Stimulated activated memory B cell treated with anti-CD40 and anti-IgM and Interleukin-4, amounts not matched to agents 10 μg/mL and 1 μg/mL and 100 μg/mL, for 72 hours (primary cell): ENCODE measurements at regions not wholly inside any gene's neighbourhood (a gene's known extent, or its start where the extent isn't known, plus 50 kb on each side); places are given as distances from the start of the nearest gene placed in this dataset.
"Not testable (repeated sequence)": the region's sequence is repeated elsewhere in the genome, so short reads cannot be mapped to it uniquely, and the experiment has no call there.

ENCODE experiments used
- ATAC-seq: fragments of 150-1000 bp; cut with Tn5 transposase; 2 replicates; pipeline ENCODE4 v1.10.0; 2021
- H3K27ac Mint-ChIP-seq: one replicate; pipeline ENCODE4 v1.8.0; 2022; ENCODE audit warnings: mild to moderate bottlenecking, mixed read lengths
- H3K27me3 Mint-ChIP-seq: one replicate; pipeline ENCODE4 v1.8.0; 2022; ENCODE audit warnings: mixed read lengths
- H3K36me3 Mint-ChIP-seq: one replicate; pipeline ENCODE4 v1.8.0; 2022; ENCODE audit warnings: mixed read lengths
- H3K4me1 Mint-ChIP-seq: one replicate; pipeline ENCODE4 v1.8.0; 2022; ENCODE audit warnings: mixed read lengths
- H3K4me3 Mint-ChIP-seq: one replicate; pipeline ENCODE4 v1.8.0; 2022; ENCODE audit warnings: mild to moderate bottlenecking, moderate library complexity, mixed read lengths
- H3K9me3 Mint-ChIP-seq: one replicate; pipeline ENCODE4 v1.8.0; 2022; ENCODE audit warnings: mixed read lengths

GRCh38 chr6:73929405-73929804 lies 233.4 kb downstream of the CD109 start:
- ATAC-seq = peak; percentile 24
- Mint-ChIP-seq H3K27me3 (no peaks in the 10 kb centered on the region), H3K4me1 (no peaks in the 10 kb centered on the region), H3K4me3 (no peak overlapping the region), H3K9me3 (peaks cover 19% of the 10 kb centered on the region), H3K27ac (no peak overlapping the region), H3K36me3 (no peaks in the 10 kb centered on the region)

- no peaks in the 10 kb centered on the region for H3K4me1 Mint-ChIP-seq
- H3K4me3 Mint-ChIP-seq = no peak overlapping the region
- peaks cover 19% of the 10 kb centered on the region for H3K9me3 Mint-ChIP-seq
- H3K36me3 Mint-ChIP-seq = no peaks in the 10 kb centered on the region
- no peak for ATAC-seq
- H3K27ac Mint-ChIP-seq = no peak overlapping the region
- no peaks in the 10 kb centered on the region for H3K27me3 Mint-ChIP-seq
Measured at GRCh38 chr6:73927421-73927820, 231.4 kb downstream of the CD109 start.

GRCh38 chr6:73925703-73926102 lies 229.7 kb downstream of the CD109 start:
- peaks cover 15% of the 10 kb centered on the region for H3K9me3 Mint-ChIP-seq
- not testable (repeated sequence) for H3K27me3 Mint-ChIP-seq, H3K4me1 Mint-ChIP-seq, ATAC-seq, H3K27ac Mint-ChIP-seq, H3K4me3 Mint-ChIP-seq, H3K36me3 Mint-ChIP-seq

GRCh38 chr6:73923905-73924485 lies 228.0 kb downstream of the CD109 start:
- H3K27ac Mint-ChIP-seq = no peak overlapping the region
- no peak overlapping the region for H3K4me3 Mint-ChIP-seq
- ATAC-seq = no peak
- no peaks in the 10 kb centered on the region for H3K27me3 Mint-ChIP-seq
- no peaks in the 10 kb centered on the region for H3K4me1 Mint-ChIP-seq
- H3K36me3 Mint-ChIP-seq = no peaks in the 10 kb centered on the region
- peaks cover 10% of the 10 kb centered on the region for H3K9me3 Mint-ChIP-seq

GRCh38 chr6:73903155-73903554 lies 207.2 kb downstream of the CD109 start:
- Mint-ChIP-seq H3K27me3 (peaks cover 7% of the 10 kb centered on the region), H3K36me3 (no peaks in the 10 kb centered on the region), H3K4me3 (no peak overlapping the region), H3K27ac (no peak overlapping the region), H3K9me3 (peaks cover 15% of the 10 kb centered on the region), H3K4me1 (no peaks in the 10 kb centered on the region)
- ATAC-seq = no peak

GRCh38 chr6:73901986-73902385 lies 206.0 kb downstream of the CD109 start:
- no peak for ATAC-seq
- Mint-ChIP-seq H3K36me3 (no peaks in the 10 kb centered on the region), H3K9me3 (peaks cover 15% of the 10 kb centered on the region), H3K4me1 (no peaks in the 10 kb centered on the region), H3K4me3 (no peak overlapping the region), H3K27ac (no peak overlapping the region), H3K27me3 (peaks cover 7% of the 10 kb centered on the region)

GRCh38 chr6:73901311-73901710 lies 205.3 kb downstream of the CD109 start:
- Mint-ChIP-seq H3K27me3 (peaks cover 7% of the 10 kb centered on the region), H3K27ac (no peak overlapping the region), H3K9me3 (peaks cover 15% of the 10 kb centered on the region), H3K4me3 (no peak overlapping the region), H3K36me3 (no peaks in the 10 kb centered on the region), H3K4me1 (no peaks in the 10 kb centered on the region)
- no peak for ATAC-seq

GRCh38 chr6:73898599-73898998 lies 202.6 kb downstream of the CD109 start:
- no peak overlapping the region for H3K4me3 Mint-ChIP-seq
- H3K36me3 Mint-ChIP-seq = no peaks in the 10 kb centered on the region
- H3K9me3 Mint-ChIP-seq = peaks cover 15% of the 10 kb centered on the region
- H3K27ac Mint-ChIP-seq = no peak overlapping the region
- H3K4me1 Mint-ChIP-seq = no peaks in the 10 kb centered on the region
- no peak for ATAC-seq
- H3K27me3 Mint-ChIP-seq = peaks cover 7% of the 10 kb centered on the region

GRCh38 chr6:73893696-73894095 lies 197.7 kb downstream of the CD109 start:
- peaks cover 5% of the 10 kb centered on the region for H3K9me3 Mint-ChIP-seq
- no peaks in the 10 kb centered on the region for H3K4me1 Mint-ChIP-seq
- no peak for ATAC-seq
- H3K36me3 Mint-ChIP-seq = no peaks in the 10 kb centered on the region
- H3K4me3 Mint-ChIP-seq = no peak overlapping the region
- no peaks in the 10 kb centered on the region for H3K27me3 Mint-ChIP-seq
- no peak overlapping the region for H3K27ac Mint-ChIP-seq

GRCh38 chr6:73888050-73888449 lies 192.0 kb downstream of the CD109 start:
- H3K9me3 Mint-ChIP-seq = peaks cover 5% of the 10 kb centered on the region
- peaks cover 17% of the 10 kb centered on the region for H3K4me1 Mint-ChIP-seq
- no peak overlapping the region for H3K4me3 Mint-ChIP-seq
- no peaks in the 10 kb centered on the region for H3K36me3 Mint-ChIP-seq
- ATAC-seq = no peak
- H3K27ac Mint-ChIP-seq = no peak overlapping the region
- H3K27me3 Mint-ChIP-seq = no peaks in the 10 kb centered on the region

GRCh38 chr6:73885393-73885792 lies 189.4 kb downstream of the CD109 start:
- Mint-ChIP-seq H3K4me1 (peaks cover 17% of the 10 kb centered on the region), H3K27me3 (no peaks in the 10 kb centered on the region), H3K9me3 (peaks cover 3% of the 10 kb centered on the region), H3K27ac (no peak overlapping the region), H3K36me3 (no peaks in the 10 kb centered on the region), H3K4me3 (no peak overlapping the region)
- no peak for ATAC-seq

- Mint-ChIP-seq H3K4me1 (peaks cover 17% of the 10 kb centered on the region), H3K4me3 (no peak overlapping the region), H3K36me3 (no peaks in the 10 kb centered on the region)
Measured at GRCh38 chr6:73884540-73884939, 188.5 kb downstream of the CD109 start.

GRCh38 chr6:73879501-73880293 lies 183.7 kb downstream of the CD109 start:
- Mint-ChIP-seq H3K27me3 (peaks cover 8% of the 10 kb centered on the region), H3K9me3 (no peaks in the 10 kb centered on the region), H3K27ac (no peak overlapping the region), H3K4me3 (no peak overlapping the region), H3K36me3 (no peaks in the 10 kb centered on the region), H3K4me1 (no peaks in the 10 kb centered on the region)
- no peak for ATAC-seq

More at GRCh38 chr6:73884540-73884939, 188.5 kb downstream of the CD109 start:
- Mint-ChIP-seq H3K9me3 (no peaks in the 10 kb centered on the region), H3K27me3 (no peaks in the 10 kb centered on the region), H3K27ac (no peak overlapping the region)
- ATAC-seq = no peak

GRCh38 chr6:73878403-73878802 lies 182.4 kb downstream of the CD109 start:
- H3K9me3 Mint-ChIP-seq = no peaks in the 10 kb centered on the region
- no peaks in the 10 kb centered on the region for H3K36me3 Mint-ChIP-seq
- no peak overlapping the region for H3K4me3 Mint-ChIP-seq
- ATAC-seq = no peak
- no peaks in the 10 kb centered on the region for H3K4me1 Mint-ChIP-seq
- H3K27ac Mint-ChIP-seq = no peak overlapping the region
- H3K27me3 Mint-ChIP-seq = peaks cover 15% of the 10 kb centered on the region
